Fibroblast of upper back skin (primary cell): ENCODE measurements at regions not wholly inside any gene's neighbourhood (a gene's known extent, or its start where the extent isn't known, plus 50 kb on each side); places are given as distances from the start of the nearest gene placed in this dataset.
A peak's percentile ranks its signal among the peaks of the same experiment; 100 is the strongest.
"Not testable (repeated sequence)": the region's sequence is repeated elsewhere in the genome, so short reads cannot be mapped to it uniquely, and the experiment has no call there.

Experiments used
- DNase-seq: peaks from one replicate; pipeline ENCODE4 v3.0.0-alpha.2; 2013

DNA sequence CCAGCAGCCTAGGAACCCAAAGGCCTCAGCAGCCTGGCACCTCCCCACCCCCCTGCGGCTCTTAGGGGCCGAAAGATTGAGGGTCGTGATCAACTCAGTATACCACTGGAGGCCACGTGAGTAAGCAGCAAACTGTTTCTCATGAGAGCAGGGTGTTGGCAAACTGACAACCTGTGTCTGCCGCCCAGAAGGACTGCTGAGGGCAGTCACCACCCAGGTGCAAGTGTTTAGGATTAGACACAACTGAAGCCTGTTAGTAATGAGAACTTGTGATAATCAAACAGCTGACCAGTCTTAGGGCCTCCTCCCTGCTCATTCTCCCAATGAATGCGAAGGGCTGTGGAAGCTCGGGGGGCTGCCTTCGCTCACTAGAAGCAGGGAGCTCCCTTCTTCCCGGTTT lies 128.8 kb downstream of the ARRDC4 start:
- DNase-seq: not testable (repeated sequence)

- not testable (repeated sequence) for DNase-seq
These were observed 137.5 kb downstream of the ARRDC4 start for GRCh38 chr15:98097986-98098385.

DNA sequence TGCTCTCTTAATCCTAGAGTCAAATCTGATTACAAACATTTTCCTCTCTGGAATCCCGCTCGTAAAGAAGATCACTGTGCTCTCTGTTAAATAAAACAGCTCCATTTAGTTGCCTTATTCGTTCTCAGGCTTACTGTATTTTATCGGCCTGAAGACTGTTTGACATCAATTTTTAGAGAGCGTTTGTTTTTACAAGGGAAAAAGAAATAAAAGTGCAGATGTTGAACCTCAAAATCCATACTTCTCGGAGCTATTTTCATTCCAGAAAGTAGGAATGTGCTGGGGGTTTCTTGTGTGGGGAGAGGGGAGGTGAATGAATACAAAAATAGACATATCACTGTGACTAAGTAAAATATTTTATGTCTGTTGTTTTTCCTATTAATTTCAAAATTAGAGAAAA lies 140.1 kb downstream of the ARRDC4 start:
- not testable (repeated sequence) for DNase-seq

DNA sequence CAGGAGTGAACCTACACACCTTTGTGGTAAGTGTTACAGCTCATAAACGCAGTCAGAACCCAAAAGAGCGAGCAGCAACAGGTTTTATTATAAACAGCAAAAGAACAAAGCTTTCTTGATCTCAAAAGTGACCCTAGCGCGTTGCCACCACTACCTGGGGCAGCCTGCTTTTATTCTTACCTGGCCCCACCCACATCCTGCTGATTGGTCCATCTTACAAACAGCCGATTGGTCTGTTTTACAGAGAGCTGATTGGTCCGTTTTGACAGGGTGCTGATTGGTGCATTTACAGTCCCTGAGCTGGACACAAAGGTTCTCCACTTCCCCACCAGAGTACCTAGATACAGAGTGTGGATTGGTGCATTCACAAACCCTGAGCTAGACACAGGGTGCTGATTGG lies 143.1 kb downstream of the ARRDC4 start:
- DNase-seq: no peak

DNA sequence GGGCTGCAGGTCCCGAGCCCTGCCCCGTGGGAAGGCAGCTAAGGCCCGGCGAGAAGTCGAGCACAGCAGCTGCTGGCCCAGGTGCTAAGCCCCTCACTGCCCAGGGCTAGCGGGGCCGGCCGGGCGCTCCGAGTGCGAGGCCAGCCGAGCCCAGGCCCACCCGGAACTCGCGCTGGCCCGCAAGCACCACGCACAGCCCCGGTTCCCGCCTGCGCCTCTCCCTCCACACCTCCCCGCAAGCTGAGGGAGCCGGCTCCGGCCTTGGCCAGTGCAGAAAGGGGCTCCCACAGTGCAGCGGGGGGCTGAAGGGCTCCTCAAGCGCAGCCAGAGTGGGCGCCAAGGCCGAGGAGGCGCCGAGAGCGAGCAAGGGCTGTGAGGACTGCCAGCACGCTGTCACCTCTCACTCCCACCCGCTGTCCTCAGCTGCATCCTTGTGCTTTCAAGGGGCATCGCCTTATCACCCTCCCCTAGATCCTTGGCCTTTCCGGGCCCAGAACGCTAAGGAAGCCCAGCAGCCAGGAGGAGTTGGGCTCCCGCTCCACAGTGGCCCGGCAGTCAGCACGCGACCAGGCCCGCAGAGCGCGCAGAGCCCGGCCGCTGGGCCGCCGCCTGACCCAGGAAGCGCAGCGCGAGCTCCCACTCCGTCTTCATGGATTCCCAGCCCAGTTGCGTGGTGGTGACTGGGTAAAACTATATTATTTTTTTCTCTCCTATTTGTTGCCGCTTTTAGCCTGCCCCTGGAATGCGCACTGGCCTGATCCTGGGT lies 144.1 kb downstream of the ARRDC4 start:
- DNase-seq: not testable (repeated sequence)

GRCh38 chr15:98106615-98107194 lies 146.2 kb downstream of the ARRDC4 start:
- not testable (repeated sequence) for DNase-seq

DNA sequence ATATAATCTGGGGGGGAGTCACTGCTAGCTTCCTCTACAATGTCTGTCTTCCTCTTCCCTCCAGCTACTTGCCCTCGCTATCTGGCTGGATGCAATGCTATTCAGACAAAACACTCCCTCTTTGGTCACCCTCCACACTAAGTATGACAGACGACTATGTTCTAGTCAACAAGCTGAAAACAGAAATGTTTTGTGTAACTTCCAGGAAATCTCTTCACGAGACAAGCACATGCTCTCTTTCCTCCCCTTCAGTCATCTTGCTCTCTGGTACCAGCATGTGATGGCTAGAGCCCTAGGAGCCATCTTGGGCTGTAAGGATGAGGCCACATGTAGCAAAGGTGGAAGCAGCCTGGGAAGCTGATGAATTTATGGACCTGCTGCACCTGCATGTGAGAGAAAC lies 151.3 kb downstream of the ARRDC4 start:
- DNase-seq: no peak

- peak; percentile 8 for DNase-seq
These were observed 152.8 kb downstream of the ARRDC4 start for GRCh38 chr15:98113327-98113726.

GRCh38 chr15:98120561-98120960 lies 160.1 kb downstream of the ARRDC4 start:
- DNase-seq: peak; percentile 24

- DNase-seq: peak; percentile 15
These were observed 161.0 kb downstream of the ARRDC4 start for GRCh38 chr15:98121536-98121935.

DNA sequence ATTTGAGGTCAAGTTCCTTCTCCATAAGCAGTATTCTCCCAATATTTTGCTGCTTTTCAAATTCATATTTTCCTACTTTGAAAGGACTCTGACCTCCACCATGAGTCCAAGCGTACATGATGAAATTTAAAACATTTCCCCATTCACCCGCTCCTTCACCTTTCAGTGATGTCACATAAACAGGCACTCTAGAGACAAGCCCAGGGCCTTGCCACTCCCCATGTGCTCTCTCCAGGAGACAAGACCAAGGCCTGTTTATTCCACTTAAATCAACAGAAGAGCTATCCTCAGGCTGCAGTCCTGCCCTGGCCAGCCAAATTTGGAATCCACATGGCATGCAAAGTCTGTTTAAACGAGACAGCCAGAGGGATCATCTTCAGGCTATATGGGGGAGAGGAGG lies 161.5 kb downstream of the ARRDC4 start:
- no peak for DNase-seq

- peak; percentile 5 for DNase-seq
These were observed 162.8 kb downstream of the ARRDC4 start for GRCh38 chr15:98123297-98123696.

DNA sequence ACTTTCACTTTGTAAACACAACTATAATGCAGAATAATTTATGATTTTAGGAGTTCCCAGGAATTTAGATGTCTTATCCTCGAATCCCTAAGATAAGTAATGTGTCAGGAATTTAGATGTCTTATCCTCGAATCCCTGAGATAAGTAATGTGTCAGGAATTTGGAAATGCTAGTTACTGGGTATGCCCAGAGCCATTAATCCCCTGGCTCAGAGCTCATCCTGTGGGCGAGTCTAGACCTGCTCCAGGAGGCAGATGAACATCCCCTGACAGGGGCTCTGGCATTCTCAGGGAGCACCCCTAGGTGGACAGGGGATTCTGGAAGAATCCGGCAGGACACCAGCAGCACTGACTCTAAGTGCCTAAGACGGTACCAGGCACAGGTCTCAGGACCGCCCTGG lies 163.3 kb downstream of the ARRDC4 start:
- peak; percentile 67 for DNase-seq

DNA sequence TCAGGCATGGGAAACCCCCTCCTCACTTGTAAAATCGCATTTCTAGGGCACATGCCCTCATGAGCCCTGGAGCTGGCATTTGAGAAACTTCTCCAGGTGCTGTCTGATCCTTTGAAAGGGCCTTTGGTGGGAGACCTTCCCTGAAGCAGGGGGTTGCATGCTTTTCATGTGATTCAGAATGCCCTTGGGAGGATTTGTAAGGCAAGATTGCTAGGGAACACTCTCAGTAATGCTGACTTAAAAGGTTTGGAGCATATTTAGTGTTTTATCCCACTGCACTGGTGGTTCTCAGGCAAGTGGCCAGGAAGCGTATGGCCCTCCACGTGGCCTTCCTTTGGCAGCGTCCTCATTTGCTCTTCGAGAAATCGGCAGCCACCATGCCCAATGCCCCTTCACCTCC lies 164.1 kb downstream of the ARRDC4 start:
- DNase-seq: peak; percentile 68

DNA sequence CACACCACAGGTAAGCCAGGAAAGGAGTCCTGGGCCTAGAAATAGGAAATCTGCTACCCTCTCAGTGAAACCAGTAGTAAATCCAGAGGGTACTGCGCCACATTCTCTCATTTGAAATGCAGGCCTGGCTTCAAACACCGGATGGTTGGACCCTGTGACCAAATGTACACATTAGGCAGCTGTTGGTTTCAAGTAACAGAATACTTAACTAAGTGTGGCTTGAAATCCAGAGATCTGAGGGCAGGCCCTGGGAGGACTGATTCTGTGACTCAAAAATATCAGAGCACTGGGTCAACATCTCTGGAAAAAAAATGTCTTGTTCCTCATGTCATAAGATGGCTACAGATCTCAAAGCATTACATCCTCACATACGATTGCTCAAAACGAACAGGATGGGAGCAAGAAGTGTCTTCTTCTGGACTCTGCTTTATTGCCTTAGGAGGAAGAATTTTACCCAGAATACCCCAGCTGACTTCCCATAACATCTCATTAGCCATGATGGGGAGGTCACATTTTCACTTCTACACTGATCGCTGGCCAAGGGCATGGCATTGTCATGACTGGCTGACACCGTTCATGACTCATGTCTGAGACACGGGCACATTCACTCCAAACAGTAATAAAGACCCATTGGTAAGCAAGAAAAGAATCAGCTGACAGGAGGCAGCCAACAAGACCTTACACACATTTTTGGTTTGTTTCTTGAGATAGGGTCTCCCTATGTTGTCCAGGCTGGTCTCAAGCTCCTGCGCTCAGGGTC lies 166.0 kb downstream of the ARRDC4 start:
- DNase-seq: no peak

DNA sequence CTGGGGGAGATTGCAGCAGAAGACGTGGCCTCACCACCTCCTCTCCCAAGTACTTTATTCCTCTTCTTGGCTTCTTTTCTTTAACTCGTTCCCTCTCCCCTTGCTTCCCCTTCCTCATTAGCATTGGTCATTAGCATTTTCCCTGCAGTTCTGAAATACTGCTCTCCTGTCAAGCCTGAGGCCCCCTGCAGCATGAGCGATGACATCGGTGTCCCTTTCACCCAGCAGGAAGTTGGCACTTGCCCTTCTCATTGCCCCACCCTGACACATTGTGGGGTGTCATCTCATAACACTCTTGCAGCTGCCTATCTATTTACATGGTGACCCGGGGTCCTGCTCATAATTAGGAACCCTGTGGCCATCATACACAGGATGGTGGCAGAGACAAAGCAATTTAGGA lies 167.1 kb downstream of the ARRDC4 start:
- no peak for DNase-seq

GRCh38 chr15:98131924-98132323 lies 171.4 kb downstream of the ARRDC4 start:
- DNase-seq: no peak

DNA sequence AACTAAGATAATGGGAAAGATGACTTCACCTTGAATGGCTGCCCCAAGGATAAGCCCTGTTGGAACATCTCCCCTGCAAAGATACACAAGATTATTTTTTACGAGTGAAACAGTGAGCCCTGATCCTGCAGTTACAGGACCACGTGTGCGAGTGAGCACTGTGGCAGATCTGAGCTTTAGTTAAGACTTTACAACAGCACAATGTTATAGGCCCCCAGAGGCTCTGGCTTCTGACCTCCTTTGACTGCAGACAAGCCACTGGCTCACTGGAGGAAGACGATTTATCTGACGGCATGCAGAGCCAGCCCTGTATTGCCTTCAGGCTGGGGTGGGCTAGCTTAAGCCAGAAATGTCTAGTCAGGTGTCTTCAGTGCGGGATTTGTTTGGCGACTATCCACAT lies 174.4 kb downstream of the ARRDC4 start:
- DNase-seq: no peak

DNA sequence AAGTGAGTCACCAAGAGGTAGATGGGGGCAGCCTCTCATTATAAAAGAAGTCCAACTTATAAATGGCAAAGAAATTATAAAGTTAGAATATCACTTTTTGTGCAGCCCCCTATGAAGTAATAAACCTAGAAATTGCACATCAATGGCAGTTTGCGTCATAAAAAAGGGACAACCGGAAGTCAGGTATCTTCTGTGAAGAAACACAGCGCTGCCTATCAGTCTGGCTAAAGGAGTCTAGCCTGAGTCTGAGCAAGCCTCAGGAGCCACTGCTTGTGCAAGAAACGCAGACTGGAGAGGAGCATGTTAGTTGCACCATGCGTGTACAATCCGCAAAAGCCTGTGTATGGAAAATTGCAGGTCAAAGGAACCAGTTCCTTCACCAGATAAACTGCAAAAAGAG lies 178.4 kb downstream of the ARRDC4 start:
- DNase-seq: no peak

GRCh38 chr15:98139337-98139736 lies 178.8 kb downstream of the ARRDC4 start:
- DNase-seq: no peak

GRCh38 chr15:98142572-98142971 lies 182.1 kb downstream of the ARRDC4 start:
- DNase-seq: no peak

- DNase-seq: peak; percentile 9
These were observed 182.6 kb downstream of the ARRDC4 start for GRCh38 chr15:98143116-98143515.

GRCh38 chr15:98144388-98144787 lies 183.9 kb downstream of the ARRDC4 start:
- DNase-seq: no peak
